Testis (tissue), 2 donors: ENCODE measurements at regions not wholly inside any gene's neighbourhood (a gene's known extent, or its start where the extent isn't known, plus 50 kb on each side); places are given as distances from the start of the nearest gene placed in this dataset.

Source experiments
- DNase-seq: peaks from one replicate; pipeline ENCODE4 v3.0.0-alpha.2; 2019
- H3K27ac ChIP-seq, 2 donors: fragments of 200-600 bp; sonication (generic); one replicate each; pipeline ENCODE4 v1.5.1; 2019
- H3K27me3 ChIP-seq: fragments of 200-600 bp; sonication (generic); one replicate; pipeline ENCODE4 v1.5.1; 2019
- H3K36me3 ChIP-seq: fragments of 200-600 bp; sonication (generic); one replicate; pipeline ENCODE4 v1.5.1; 2017; ENCODE audit warnings: low read depth; ENCODE audit errors: missing control alignments
- H3K4me1 ChIP-seq: fragments of 200-600 bp; sonication (generic); one replicate; pipeline ENCODE4 v1.5.1; 2019
- H3K4me3 ChIP-seq, 2 donors: fragments of 200-600 bp; sonication (generic); one replicate each; pipeline ENCODE4 v1.5.1; 2017 to 2019
- H3K9me3 ChIP-seq: fragments of 200-600 bp; sonication (generic); one replicate; pipeline ENCODE4 v1.5.1; 2017
- POLR2A ChIP-seq: fragments of 450-650 bp; IDR thresholded peaks from one replicate; pipeline ENCODE4 v1.6.1; 2017; ENCODE audit warnings: antibody characterized with exemption, mild to moderate bottlenecking, moderate library complexity
- WGBS, 2 donors: methylation state at CpG; one replicate each; pipeline ENCODE4 v1.1.5; 2018; 5-methylcytosine and 5-hydroxymethylcytosine counted together
- intact Hi-C: fragments of 100-400 bp; cut with DNase I; formaldehyde crosslinking; loops from one replicate; pipeline ENCODE4 v1.15.1; 2023; ENCODE audit warnings: low total_unique reads
- TF ChIP-seq, protein P1 (sequence below), 3 experiments: fragments of 450-650 bp in 2 of 3; fragments of 200-600 bp in 1 of 3; sonication (generic) in 1 of 3; IDR thresholded peaks; one replicate each; pipeline ENCODE4 v1.5.1; 2016 to 2019; ENCODE audit warnings: antibody characterized with exemption in 3 of 3, mild to moderate bottlenecking in 2 of 3, moderate library complexity in 1 of 3

DNA sequence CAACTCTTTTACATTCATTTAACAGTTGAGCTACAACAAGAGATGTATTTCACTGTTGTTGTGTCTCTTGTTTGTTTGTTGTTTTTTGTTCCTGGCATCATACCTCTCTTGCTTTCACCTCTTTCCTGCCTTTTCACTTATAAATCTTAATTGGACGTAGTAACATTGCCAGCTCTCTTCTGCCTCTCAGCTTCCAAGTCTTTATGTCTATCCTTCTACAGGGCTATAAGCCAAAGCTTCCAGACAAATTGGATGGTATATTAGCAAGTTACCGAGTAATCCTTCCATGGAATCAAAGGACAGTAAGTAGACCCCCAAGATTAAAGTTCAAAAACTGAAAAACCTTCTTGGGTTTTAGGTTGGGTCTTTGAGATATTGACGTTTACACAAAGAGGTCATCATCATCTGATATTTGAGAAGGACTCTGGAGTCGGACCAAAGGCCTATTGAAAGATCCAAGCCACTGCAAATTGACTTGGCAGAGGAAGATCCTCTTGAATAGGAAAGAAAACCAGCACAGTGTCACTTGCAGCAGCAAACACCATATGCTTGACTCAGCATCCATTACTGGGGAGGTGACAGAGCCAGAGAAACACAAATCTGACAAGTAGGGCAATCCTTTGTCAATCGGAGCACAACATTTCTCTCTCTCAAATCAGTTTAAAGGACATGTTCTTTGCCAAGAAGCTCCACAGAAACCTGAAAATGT, 648.5 kb upstream of the NR2F2 start:
- Histone ChIP-seq H3K27ac (peak overlapping the region in 1 of 2 donors; percentile 25), H3K9me3 (no peaks in the 10 kb centered on the region), H3K4me1 (peaks cover 24% of the 10 kb centered on the region), H3K4me3 (no peak overlapping the region), H3K27me3 (no peaks in the 10 kb centered on the region), H3K36me3 (no peaks in the 10 kb centered on the region)
- WGBS, 2 donors: 65 to 66% methylated on average over 5 of the region's 5 CpGs
- no peak for TF ChIP-seq POLR2A
- TF ChIP-seq, protein P1, sequence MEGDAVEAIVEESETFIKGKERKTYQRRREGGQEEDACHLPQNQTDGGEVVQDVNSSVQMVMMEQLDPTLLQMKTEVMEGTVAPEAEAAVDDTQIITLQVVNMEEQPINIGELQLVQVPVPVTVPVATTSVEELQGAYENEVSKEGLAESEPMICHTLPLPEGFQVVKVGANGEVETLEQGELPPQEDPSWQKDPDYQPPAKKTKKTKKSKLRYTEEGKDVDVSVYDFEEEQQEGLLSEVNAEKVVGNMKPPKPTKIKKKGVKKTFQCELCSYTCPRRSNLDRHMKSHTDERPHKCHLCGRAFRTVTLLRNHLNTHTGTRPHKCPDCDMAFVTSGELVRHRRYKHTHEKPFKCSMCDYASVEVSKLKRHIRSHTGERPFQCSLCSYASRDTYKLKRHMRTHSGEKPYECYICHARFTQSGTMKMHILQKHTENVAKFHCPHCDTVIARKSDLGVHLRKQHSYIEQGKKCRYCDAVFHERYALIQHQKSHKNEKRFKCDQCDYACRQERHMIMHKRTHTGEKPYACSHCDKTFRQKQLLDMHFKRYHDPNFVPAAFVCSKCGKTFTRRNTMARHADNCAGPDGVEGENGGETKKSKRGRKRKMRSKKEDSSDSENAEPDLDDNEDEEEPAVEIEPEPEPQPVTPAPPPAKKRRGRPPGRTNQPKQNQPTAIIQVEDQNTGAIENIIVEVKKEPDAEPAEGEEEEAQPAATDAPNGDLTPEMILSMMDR (IDR thresholded peaks at IDR 0.05): no peak
- DNase-seq: no peak
- intact Hi-C loops: no loop called here

DNA sequence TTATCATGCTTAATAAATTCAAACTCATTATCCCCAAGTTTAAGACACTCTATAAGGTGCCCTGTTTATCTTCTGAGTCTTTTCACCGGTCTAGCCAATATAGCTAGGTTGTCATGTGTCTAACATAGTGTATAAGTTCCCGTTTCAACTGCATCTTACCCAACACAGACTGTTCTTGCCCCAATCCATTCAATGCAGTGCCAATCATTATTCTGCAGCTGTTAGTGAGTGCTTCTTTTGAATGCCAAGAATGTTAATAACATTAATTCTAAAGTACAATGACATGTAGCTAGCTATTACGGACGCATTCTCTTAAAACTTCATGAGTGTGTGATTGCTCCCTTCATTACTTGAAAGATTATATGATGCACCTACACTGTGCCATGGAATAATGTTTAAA, 646.4 kb upstream of the NR2F2 start:
- TF ChIP-seq, protein P1 (IDR thresholded peaks at IDR 0.05): no peak
- TF ChIP-seq POLR2A: no peak
- WGBS, 2 donors: 87 to 94% methylated on average over 4 of the region's 4 CpGs

DNA sequence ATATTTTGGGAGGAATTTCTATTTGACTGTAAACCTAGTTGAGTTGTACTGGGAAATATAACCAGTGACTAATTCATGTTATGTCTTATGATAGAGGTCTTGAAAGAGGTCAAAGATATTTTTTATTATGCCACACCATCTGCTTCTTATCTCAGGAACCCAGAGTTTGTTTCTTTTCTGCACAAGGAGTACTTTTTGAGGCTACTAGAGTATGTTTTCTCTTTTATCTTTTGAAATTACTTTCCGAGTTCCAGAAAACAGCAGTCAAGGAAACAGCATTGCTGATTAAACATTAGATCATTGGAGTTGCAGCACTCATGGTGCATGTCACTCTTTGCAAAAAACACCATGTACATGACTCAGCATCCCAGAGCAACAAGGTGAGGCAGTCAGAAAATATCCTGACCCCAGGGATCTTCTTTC, 645.8 kb upstream of the NR2F2 start:
- intact Hi-C loops: no loop called here
- TF ChIP-seq, protein P1 (IDR thresholded peaks at IDR 0.05): no peak
- TF ChIP-seq POLR2A: no peak
- DNase-seq: no peak
- H3K27ac ChIP-seq: peak overlapping the region in 1 of 2 donors; percentile 16
- WGBS, 2 donors: 31 to 34% methylated on average over 1 of the region's 1 CpG
- H3K9me3 ChIP-seq: no peaks in the 10 kb centered on the region
- no peak overlapping the region for H3K4me3 ChIP-seq
- H3K36me3 ChIP-seq: no peaks in the 10 kb centered on the region
- H3K4me1 ChIP-seq: peaks cover 14% of the 10 kb centered on the region
- H3K27me3 ChIP-seq: no peaks in the 10 kb centered on the region

More for the DNA sequence above, 646.4 kb upstream of the NR2F2 start:
- H3K36me3 ChIP-seq: no peaks in the 10 kb centered on the region
- H3K27me3 ChIP-seq: no peaks in the 10 kb centered on the region
- peak overlapping the region in 1 of 2 donors; percentile 16 for H3K27ac ChIP-seq
- no peak for DNase-seq
- intact Hi-C loops: no loop called here
- no peak overlapping the region for H3K4me3 ChIP-seq
- no peaks in the 10 kb centered on the region for H3K9me3 ChIP-seq
- peaks cover 18% of the 10 kb centered on the region for H3K4me1 ChIP-seq

DNA sequence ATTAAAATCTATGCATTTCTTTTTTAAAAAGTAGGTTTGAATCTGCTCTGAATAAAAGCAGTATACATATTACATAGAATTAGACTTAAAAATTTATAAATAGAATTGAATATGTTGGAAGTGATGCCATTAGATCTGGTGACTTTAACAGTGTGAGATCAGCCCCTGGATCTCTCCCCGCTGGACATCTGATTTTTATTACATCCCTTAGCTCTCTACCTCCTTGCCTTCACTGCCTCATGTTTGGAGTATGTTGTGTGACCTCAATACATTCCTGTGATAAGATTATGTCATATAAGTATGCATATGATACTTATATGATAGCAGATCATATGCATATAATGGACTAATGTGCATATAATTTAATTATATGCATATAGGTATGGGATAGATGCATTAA, 643.4 kb upstream of the NR2F2 start:
- H3K4me3 ChIP-seq: no peak overlapping the region
- H3K36me3 ChIP-seq: no peaks in the 10 kb centered on the region
- DNase-seq: no peak
- H3K9me3 ChIP-seq: no peaks in the 10 kb centered on the region
- TF ChIP-seq, protein P1 (IDR thresholded peaks at IDR 0.05): no peak
- TF ChIP-seq POLR2A: no peak
- 86 to 93% methylated on average over 1 of the region's 1 CpG for WGBS, 2 donors
- no peaks in the 10 kb centered on the region for H3K27me3 ChIP-seq
- intact Hi-C loops: no loop called here
- H3K27ac ChIP-seq: no peak overlapping the region
- H3K4me1 ChIP-seq: peaks cover 7% of the 10 kb centered on the region

DNA sequence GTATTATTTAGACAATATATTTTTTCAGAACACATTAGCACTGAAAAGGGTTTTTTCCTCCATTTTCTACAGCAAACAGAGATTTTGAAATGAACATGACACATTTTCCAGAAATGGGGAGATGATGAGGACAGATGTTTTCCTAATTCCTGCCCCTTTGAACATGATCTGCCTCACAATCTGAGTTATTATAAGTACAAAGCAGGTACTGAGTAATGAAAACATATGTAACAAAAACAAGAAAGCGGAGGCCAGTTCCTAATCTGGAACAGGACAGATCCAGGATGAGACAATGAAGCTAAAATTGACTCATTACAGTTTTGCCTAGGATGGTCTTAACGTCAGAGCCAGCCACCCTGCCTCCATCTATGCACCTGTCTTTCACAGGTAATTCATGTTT, 642.8 kb upstream of the NR2F2 start:
- Histone ChIP-seq H3K4me1 (peaks cover 7% of the 10 kb centered on the region), H3K9me3 (no peaks in the 10 kb centered on the region), H3K27me3 (no peaks in the 10 kb centered on the region), H3K4me3 (no peak overlapping the region), H3K27ac (no peak overlapping the region), H3K36me3 (no peaks in the 10 kb centered on the region)
- intact Hi-C loops: no loop called here
- 73 to 80% methylated on average over 2 of the region's 2 CpGs for WGBS, 2 donors
- DNase-seq: no peak
- TF ChIP-seq, protein P1 (IDR thresholded peaks at IDR 0.05): no peak
- TF ChIP-seq POLR2A: no peak
